HG03558 (cell line): ENCODE measurements at regions not wholly inside any gene's neighbourhood (a gene's known extent, or its start where the extent isn't known, plus 50 kb on each side); places are given as distances from the start of the nearest gene placed in this dataset.
"Not testable (repeated sequence)": the region's sequence is repeated elsewhere in the genome, so short reads cannot be mapped to it uniquely, and the experiment has no call there.

ENCODE experiments used
- ATAC-seq: cut with Tn5 transposase; IDR thresholded peaks from one replicate; pipeline ENCODE4 v1.9.1; 2021; ENCODE audit warnings: moderate number of reproducible peaks; ENCODE audit not compliant: unreplicated experiment; ENCODE audit errors: extremely low read depth

DNA sequence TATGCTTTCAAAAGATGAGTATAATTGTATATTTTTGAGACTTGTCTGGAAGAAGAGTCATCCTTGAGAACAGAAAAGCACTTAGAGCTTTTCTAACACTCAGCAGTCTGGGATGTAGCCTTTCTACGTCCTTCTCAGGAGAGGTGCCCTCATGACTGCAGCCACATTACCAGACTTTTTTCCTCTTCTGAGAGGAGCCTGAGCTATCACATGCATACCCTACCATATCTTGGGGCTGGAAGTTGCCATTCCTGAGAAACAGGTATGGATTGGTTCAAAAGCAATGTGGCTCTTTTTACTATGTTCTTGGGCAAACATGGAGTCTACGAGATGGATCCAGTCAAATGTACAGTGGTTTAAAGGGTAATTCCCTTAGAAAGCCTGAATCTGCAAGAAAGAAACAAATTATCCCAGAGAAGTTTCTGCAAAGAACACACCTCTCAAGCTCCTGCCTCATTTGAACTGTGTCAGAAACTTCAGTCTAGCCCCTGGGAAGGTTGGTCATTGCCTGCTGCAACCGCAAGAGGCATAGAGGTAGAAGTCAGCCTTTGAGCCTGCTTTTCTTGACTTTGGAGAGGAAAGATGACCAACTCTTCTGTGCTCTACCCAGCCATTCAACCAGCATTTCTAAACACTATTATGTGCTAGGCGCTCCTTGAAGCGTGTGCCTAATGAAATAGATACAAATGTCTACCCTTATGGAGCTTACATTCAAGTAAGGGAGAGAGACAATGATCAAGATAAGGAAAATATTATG, 401.9 kb upstream of the ACTBL2 start:
- no peak for ATAC-seq

DNA sequence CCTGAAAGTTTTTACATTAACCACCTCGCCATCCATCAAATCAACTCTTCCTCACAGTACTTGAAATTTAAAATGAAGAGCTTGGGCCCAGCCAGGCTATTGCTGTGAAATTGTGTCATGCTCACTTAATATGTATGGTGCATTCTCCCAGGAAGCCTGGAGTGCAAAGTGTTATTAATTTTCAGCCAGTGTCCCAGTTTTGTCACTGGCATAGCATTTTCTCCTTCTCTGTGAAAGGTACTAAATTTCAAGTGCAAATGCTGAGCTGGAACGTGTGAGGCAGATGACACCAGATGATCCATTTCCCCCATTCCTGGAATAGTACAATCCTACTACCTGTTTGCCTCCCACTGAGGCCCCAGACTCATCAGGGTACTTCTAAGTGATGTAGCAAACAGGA, 397.6 kb upstream of the ACTBL2 start:
- ATAC-seq, result no peak

DNA sequence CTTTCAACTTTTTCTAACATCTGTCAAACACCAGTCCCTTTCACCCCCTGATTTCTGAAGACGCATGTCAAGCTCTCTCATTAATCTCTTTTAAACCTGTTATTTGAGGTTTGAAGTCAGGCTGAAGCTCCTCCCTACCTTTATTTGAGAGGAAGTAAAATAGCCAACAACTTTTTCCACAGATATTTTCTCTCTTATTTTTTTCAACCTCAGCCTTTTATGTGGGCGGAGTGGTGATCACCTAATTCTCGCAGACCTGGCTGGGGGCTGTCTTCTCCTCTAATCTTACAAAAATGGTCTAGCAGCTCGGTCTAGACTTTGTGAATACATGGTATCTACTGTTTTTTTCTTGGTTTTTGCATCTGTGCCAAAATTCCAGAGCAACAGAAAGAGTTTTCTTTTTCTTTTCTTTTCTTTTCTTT, 395.7 kb upstream of the ACTBL2 start:
- no peak for ATAC-seq

DNA sequence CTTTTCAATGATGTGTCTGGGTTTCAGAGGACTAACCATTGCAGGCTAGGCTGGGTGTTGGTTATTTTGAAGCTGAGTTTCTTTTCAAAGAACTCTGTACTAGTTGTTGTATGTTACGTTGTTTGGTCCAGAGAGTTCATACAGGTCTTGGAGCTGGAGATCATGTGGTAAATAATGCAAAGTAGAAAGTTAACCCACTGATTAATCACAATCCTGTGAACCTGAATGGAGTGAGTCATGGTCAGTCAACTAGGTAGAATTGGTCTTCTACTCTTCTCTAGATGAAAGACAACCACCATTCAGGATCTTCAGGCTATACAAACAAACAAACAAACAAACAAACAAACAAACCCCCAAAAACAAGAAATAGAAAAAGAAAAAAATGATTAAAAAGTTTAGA, 388.9 kb upstream of the ACTBL2 start:
- no peak for ATAC-seq

DNA sequence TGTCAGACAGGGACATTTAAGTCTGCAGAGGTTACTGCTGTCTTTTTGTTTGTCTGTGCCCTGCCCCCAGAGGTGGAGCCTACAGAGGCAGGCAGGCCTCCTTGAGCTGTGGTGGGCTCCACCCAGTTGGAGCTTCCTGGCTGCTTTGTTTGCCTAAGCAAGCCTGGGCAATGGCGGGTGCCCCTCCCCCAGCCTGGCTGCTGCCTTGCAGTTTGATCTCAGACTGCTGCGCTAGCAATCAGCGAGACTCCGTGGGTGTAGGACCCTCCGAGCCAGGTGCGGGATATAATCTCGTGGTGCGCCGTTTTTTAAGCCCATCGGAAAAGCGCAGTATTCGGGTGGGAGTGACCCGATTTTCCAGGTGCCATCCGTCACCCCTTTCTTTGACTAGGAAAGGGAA, 387.7 kb upstream of the ACTBL2 start:
- not testable (repeated sequence) for ATAC-seq

DNA sequence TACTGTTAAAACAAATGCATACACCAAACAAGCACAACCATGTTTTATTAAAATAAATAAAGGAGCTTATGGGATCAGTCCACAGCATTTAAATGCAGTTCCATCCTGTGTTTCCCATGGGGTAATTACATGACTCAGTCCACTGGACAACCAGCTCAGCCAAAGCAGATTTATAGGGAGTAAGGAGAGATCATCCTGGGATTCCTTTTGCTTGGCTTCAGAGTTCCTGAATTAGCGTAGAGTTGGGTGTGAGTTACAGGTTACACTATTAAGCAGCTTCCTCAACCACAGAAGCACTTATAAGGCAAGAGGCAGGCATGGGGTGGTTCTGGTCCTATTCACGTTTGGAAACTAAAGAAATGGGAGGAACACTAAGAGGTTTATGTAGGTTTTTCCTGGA, 381.1 kb upstream of the ACTBL2 start:
- ATAC-seq, result no peak

- no peak for ATAC-seq
These were observed 380.3 kb upstream of the ACTBL2 start for GRCh38 chr5:57862942-57863341.

DNA sequence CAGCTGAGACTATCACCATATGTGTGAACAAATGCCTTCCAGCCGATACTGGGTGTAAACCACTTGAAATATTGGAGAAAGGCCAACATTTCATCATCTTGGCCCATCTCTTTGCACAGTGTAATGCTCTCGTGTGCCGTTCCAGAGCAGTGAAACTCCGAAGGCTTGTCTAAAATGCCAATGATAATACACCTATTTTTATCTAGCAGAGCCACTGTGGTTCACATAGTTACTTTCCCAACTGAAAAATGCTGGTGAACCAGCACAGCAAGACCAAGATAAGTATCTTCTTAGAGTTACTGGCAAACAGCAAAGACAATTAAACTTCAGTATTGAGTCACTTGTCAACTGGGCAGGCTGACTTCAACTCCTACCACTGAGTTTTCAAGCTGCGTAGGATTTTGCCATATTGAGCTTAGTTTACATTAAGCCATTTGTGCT, 379.9 kb upstream of the ACTBL2 start:
- no peak for ATAC-seq

GRCh38 chr5:57859626-57860025, 377.0 kb upstream of the ACTBL2 start:
- ATAC-seq, result no peak

DNA sequence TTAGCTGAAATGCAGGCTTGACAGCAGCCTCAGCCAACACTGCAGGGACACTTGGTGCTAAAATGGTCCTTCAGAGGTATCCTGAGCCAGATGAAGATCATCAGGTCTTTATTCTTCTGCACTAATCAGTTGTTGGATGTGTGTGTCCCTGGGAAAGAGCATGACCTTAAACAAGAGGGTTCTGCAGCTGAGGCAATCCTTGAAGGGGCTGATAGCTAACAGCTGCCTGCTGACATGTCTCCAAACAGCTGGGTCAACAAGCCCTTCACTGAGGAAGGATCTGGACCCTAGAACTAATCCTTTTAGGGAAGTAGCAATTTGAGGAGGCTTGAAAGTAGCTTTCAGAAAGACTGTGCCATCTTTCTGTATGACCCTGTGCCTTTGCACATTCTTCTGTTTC, 376.3 kb upstream of the ACTBL2 start:
- ATAC-seq, result no peak

- no peak for ATAC-seq
These were observed 375.1 kb upstream of the ACTBL2 start for GRCh38 chr5:57857696-57858095.

GRCh38 chr5:57855831-57856230, 373.2 kb upstream of the ACTBL2 start:
- ATAC-seq, result no peak

GRCh38 chr5:57853929-57854697, 371.5 kb upstream of the ACTBL2 start:
- no peak for ATAC-seq

DNA sequence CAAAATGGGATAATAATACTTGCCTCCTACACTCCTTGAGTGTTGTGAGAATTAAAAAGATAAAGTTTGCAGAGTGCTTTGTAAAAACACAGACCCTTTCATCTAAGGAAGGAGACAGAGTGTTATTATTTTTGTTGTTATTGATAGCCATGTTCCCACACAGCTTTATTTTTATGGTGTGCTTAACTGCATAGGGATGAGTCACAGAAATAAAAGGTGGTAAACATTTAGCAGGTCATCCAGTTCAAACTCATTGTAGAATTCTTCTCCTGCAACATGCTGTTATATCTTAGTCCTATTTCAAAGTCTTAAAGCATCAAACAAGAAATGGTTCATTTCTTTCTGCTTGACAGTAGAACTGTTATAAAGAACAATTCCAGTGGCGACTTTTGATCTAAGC, 367.5 kb upstream of the ACTBL2 start:
- no peak for ATAC-seq

- ATAC-seq, result no peak
These were observed 362.4 kb upstream of the ACTBL2 start for GRCh38 chr5:57845025-57845424.

GRCh38 chr5:57844410-57844809, 361.8 kb upstream of the ACTBL2 start:
- ATAC-seq, result no peak

- ATAC-seq, result no peak
These were observed 360.4 kb upstream of the ACTBL2 start for GRCh38 chr5:57843059-57843367.

DNA sequence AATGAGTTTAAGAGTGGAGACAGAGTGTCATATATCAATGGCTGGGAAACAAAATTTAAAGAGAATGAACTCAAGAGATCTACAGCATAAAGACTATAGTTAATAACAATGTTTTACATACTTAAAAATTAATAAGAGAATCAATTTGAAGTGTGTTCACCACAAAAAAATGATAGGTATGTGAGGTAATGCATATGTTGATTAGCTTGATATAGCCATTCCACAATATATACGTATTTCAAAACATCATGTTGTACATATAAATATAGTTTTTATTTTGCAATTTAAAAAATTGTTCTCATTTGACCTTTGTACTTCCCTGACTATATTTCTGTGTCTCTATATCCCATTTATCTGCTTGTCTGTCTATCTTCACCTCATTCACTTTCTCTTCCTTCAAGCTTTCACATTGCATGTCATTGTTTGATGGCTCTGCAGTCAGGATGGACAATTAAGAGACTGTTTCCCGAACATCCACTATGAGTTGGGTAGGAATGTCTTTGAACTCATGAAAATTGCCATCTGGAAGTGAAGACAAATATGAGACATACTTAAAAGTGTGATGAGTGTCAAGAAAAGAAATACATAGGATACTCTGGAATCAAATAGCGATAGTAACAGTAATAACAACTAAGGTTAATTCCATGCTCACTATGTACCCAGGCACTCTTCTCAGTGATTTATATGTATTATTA, 359.9 kb upstream of the ACTBL2 start:
- no peak for ATAC-seq

GRCh38 chr5:57841676-57842363, 359.2 kb upstream of the ACTBL2 start:
- ATAC-seq, result no peak

GRCh38 chr5:57839437-57840079, 356.9 kb upstream of the ACTBL2 start:
- no peak for ATAC-seq
